ENCODE measurements at regions not wholly inside any gene's neighbourhood (a gene's known extent, or its start where the extent isn't known, plus 50 kb on each side); places are given as distances from the start of the nearest gene placed in this dataset.
A peak's percentile ranks its signal among the peaks of the same experiment; 100 is the strongest.

DNA sequence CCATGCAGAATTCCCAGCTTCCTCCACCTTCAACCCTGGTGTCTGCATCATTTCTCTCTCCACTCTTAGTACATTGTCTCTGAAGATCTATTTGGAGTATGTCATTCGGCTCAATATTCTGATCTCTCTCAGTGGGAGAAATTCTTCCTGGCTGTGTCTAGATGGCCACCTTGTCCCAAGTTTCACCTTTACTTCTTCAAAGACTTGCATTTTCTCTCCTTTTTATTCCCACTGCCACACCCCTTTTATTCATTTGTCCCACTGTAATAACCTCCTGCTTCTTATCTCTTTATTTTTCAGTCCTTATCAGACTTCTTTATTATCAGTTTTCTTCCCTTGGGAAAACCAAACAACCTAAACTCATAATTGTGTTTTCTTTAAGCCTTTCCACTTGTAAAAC lies 54.3 kb upstream of the CERS6 start:
- intact Hi-C loops (cut with DNase I; ENCODE audit: low total_unique reads), result no loop called here
- Histone ChIP-seq H3K27me3 (no peaks in the 10 kb centered on the region), H3K27ac (peak overlapping the region in 1 of 5 donors; percentile 58), H3K36me3 (no peaks in the 10 kb centered on the region), H3K4me3 (no peak overlapping the region), H3K9me3 (peaks cover 0 to 6% (median 0%) of the 10 kb centered on the region in 4 donors), H3K4me1 (peaks cover 0 to 10% (median 7%) of the 10 kb centered on the region in 4 donors)
- TF ChIP-seq POLR2A (IDR thresholded peaks at IDR 0.05) (no peak), EP300 (IDR thresholded peaks at IDR 0.05) (no peak), POLR2AphosphoS5 (IDR thresholded peaks at IDR 0.05) (no peak)
- TF ChIP-seq, protein P1, sequence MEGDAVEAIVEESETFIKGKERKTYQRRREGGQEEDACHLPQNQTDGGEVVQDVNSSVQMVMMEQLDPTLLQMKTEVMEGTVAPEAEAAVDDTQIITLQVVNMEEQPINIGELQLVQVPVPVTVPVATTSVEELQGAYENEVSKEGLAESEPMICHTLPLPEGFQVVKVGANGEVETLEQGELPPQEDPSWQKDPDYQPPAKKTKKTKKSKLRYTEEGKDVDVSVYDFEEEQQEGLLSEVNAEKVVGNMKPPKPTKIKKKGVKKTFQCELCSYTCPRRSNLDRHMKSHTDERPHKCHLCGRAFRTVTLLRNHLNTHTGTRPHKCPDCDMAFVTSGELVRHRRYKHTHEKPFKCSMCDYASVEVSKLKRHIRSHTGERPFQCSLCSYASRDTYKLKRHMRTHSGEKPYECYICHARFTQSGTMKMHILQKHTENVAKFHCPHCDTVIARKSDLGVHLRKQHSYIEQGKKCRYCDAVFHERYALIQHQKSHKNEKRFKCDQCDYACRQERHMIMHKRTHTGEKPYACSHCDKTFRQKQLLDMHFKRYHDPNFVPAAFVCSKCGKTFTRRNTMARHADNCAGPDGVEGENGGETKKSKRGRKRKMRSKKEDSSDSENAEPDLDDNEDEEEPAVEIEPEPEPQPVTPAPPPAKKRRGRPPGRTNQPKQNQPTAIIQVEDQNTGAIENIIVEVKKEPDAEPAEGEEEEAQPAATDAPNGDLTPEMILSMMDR (IDR thresholded peaks at IDR 0.05), result no peak
- DNase-seq, result peak in 1 of 2 donors; percentile 16
- 19 to 47% (median 41%) methylated on average over 1 of the region's 1 CpG for WGBS, 5 donors

DNA sequence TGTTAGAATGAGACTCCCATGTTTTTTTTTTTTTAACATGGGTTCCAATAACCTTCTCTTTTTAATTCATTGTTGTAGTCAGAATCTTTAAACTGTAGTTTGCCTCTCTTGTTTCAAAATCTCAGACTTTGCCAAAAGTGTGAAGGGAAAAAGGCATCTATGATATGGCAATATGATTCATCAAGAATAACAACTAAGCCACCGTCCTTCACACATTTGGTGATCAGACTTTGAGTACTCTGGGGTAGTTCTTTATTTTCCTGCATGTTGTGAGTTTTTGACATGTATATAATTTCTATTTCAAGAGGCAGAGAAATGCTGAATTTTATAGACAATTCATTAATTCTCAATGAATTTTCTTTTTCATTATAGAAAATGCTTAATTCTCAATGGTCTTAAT lies 53.5 kb upstream of the CERS6 start:
- Histone ChIP-seq H3K27ac (peak overlapping the region in 1 of 5 donors; percentile 15), H3K9me3 (peaks cover 0 to 6% (median 0%) of the 10 kb centered on the region in 4 donors), H3K4me1 (peaks cover 0 to 10% (median 7%) of the 10 kb centered on the region in 4 donors), H3K36me3 (no peaks in the 10 kb centered on the region), H3K4me3 (no peak overlapping the region), H3K27me3 (no peaks in the 10 kb centered on the region)
- intact Hi-C loops (cut with DNase I; ENCODE audit: low total_unique reads), result no loop called here
- no peak for DNase-seq
- 45 to 62% (median 49%) methylated on average over 1 of the region's 1 CpG for WGBS, 5 donors
- no peak for TF ChIP-seq POLR2AphosphoS5 (IDR thresholded peaks at IDR 0.05)
- TF ChIP-seq, protein P1 (IDR thresholded peaks at IDR 0.05), result no peak
- no peak for TF ChIP-seq POLR2A (IDR thresholded peaks at IDR 0.05)
- TF ChIP-seq EP300 (IDR thresholded peaks at IDR 0.05), result no peak

DNA sequence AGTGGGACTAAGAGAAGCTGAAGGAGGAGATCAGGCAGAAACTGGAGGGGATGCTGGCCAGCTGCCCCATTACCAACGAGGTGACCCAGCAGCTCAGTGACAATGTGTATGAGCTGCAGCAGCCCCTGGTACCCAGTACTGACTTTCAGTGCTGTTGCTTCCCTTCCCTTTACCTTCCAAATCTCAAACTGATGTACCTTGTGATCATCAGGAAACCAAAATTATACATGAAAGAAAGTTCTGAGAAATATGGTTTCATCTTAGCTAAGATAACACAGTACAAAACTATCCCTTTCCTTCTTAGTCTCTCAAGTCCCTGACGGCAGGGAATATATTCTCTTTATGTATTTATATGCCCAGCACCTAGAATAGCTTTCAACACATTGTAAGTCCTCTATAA lies 52.3 kb upstream of the CERS6 start:
- Histone ChIP-seq H3K27ac (no peak overlapping the region), H3K27me3 (no peaks in the 10 kb centered on the region), H3K9me3 (peaks cover 0 to 6% (median 0%) of the 10 kb centered on the region in 4 donors), H3K36me3 (no peaks in the 10 kb centered on the region), H3K4me3 (no peak overlapping the region), H3K4me1 (peaks cover 0 to 10% (median 7%) of the 10 kb centered on the region in 4 donors)
- 53 to 74% (median 60%) methylated on average over 2 of the region's 2 CpGs for WGBS, 5 donors
- intact Hi-C loops (cut with DNase I; ENCODE audit: low total_unique reads), result no loop called here
- no peak for DNase-seq
- TF ChIP-seq EP300 (IDR thresholded peaks at IDR 0.05) (no peak), POLR2A (IDR thresholded peaks at IDR 0.05) (no peak), POLR2AphosphoS5 (IDR thresholded peaks at IDR 0.05) (no peak)
- TF ChIP-seq, protein P1 (IDR thresholded peaks at IDR 0.05), result no peak

DNA sequence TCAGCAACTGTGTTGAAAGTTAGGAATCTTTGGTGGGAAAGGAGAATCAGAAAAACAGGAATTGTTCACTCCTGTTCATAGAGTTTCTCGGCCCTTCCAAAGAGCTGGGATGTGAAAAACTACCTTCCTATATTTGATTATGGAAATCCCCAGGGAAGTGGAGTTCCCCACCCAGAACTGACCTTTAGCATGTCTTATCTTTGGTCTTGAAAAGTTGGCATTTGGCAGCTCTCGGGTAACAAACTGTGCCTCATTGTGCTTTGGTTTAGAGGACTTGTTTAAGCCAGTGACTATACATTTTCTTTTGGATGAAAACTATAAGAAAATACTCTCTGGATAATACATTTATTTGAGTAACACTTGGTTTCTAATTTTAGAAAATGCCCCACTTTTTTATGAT lies 51.3 kb upstream of the CERS6 start:
- Histone ChIP-seq H3K4me1 (peaks cover 0 to 10% (median 7%) of the 10 kb centered on the region in 4 donors), H3K27me3 (no peaks in the 10 kb centered on the region), H3K36me3 (no peaks in the 10 kb centered on the region), H3K9me3 (peaks cover 0 to 6% (median 0%) of the 10 kb centered on the region in 4 donors), H3K27ac (peak overlapping the region in 3 of 5 donors; percentile 1 to 45 (median 7)), H3K4me3 (no peak overlapping the region)
- DNase-seq, result peak; percentile 31 to 36
- no peak for TF ChIP-seq EP300 (IDR thresholded peaks at IDR 0.05)
- TF ChIP-seq POLR2AphosphoS5 (IDR thresholded peaks at IDR 0.05), result peak in 1 of 3 donors; percentile 35
- intact Hi-C loops (cut with DNase I; ENCODE audit: low total_unique reads), result no loop called here
- 27 to 54% (median 32%) methylated on average over 2 of the region's 2 CpGs for WGBS, 5 donors
